GM19099 (cell line): ENCODE measurements at regions not wholly inside any gene's neighbourhood (a gene's known extent, or its start where the extent isn't known, plus 50 kb on each side); places are given as distances from the start of the nearest gene placed in this dataset.

Experiments used
- POLR2A ChIP-seq: IDR thresholded peaks from 3 replicates; pipeline ENCODE4 v1.6.1; 2011; ENCODE audit warnings: low read depth; ENCODE audit not compliant: insufficient read length; ENCODE audit errors: extremely low read depth

GRCh38 chr11:86119077-86119476 lies 50.2 kb upstream of the PICALM start:
- TF ChIP-seq POLR2A, result no peak
